ENCODE measurements at regions not wholly inside any gene's neighbourhood (a gene's known extent, or its start where the extent isn't known, plus 50 kb on each side); places are given as distances from the start of the nearest gene placed in this dataset.

GRCh38 chr7:67678419-67678818 lies 681.8 kb downstream of the TYW1 start:
- CTCF ChIA-PET = no interaction called here
- no peak for DNase-seq (ENCODE audit: extremely low spot score)

GRCh38 chr7:67683628-67684027 lies 687.0 kb downstream of the TYW1 start:
- no peak for DNase-seq (ENCODE audit: extremely low spot score)
- CTCF ChIA-PET = no interaction called here
- no peak for TF ChIP-seq CTCF (IDR thresholded peaks at IDR 0.05; ENCODE audit: control extremely low read depth, extremely low read depth, low read depth, missing control alignments)
- POLR2A ChIA-PET = no interaction called here

More at GRCh38 chr7:67678419-67678818, 681.8 kb downstream of the TYW1 start:
- POLR2A ChIA-PET = no interaction called here
- no peak for TF ChIP-seq CTCF (IDR thresholded peaks at IDR 0.05; ENCODE audit: control extremely low read depth, extremely low read depth, low read depth, missing control alignments)

- ChIA-PET CTCF (no interaction called here), POLR2A (no interaction called here)
- no peak for TF ChIP-seq CTCF (IDR thresholded peaks at IDR 0.05; ENCODE audit: control extremely low read depth, extremely low read depth, low read depth, missing control alignments)
- DNase-seq (ENCODE audit: extremely low spot score) = no peak
These were observed 694.1 kb downstream of the TYW1 start for GRCh38 chr7:67690700-67691099.

GRCh38 chr7:67692425-67692824 lies 695.8 kb downstream of the TYW1 start:
- TF ChIP-seq CTCF (IDR thresholded peaks at IDR 0.05; ENCODE audit: control extremely low read depth, extremely low read depth, low read depth, missing control alignments) = no peak
- CTCF ChIA-PET = no interaction called here
- no peak for DNase-seq (ENCODE audit: extremely low spot score)
- POLR2A ChIA-PET = no interaction called here

- ChIA-PET POLR2A (no interaction called here), CTCF (no interaction called here)
- DNase-seq (ENCODE audit: extremely low spot score) = no peak
- no peak for TF ChIP-seq CTCF (IDR thresholded peaks at IDR 0.05; ENCODE audit: control extremely low read depth, extremely low read depth, low read depth, missing control alignments)
These were observed 699.5 kb downstream of the TYW1 start for GRCh38 chr7:67696124-67696523.

GRCh38 chr7:67696878-67697277 lies 700.2 kb downstream of the TYW1 start:
- CTCF ChIA-PET = no interaction called here
- POLR2A ChIA-PET = no interaction called here
- no peak for TF ChIP-seq CTCF (IDR thresholded peaks at IDR 0.05; ENCODE audit: control extremely low read depth, extremely low read depth, low read depth, missing control alignments)
- no peak for DNase-seq (ENCODE audit: extremely low spot score)

GRCh38 chr7:67698354-67698753 lies 701.7 kb downstream of the TYW1 start:
- no peak for DNase-seq (ENCODE audit: extremely low spot score)
- CTCF ChIA-PET = no interaction called here
- POLR2A ChIA-PET = no interaction called here
- no peak for TF ChIP-seq CTCF (IDR thresholded peaks at IDR 0.05; ENCODE audit: control extremely low read depth, extremely low read depth, low read depth, missing control alignments)
